Activated B cell treated with CpG ODN at 0.5 μM for 24 hours (primary cell): ENCODE measurements at regions not wholly inside any gene's neighbourhood (a gene's known extent, or its start where the extent isn't known, plus 50 kb on each side); places are given as distances from the start of the nearest gene placed in this dataset.

Experiments used
- ATAC-seq: fragments of 200-7000 bp; cut with Tn5 transposase; one replicate; pipeline ENCODE4 v1.10.0; 2021; ENCODE audit warnings: low read depth, mild to moderate bottlenecking, moderate library complexity
- CTCF ChIA-PET: fragments of 350-600 bp; sonication (Branson Sonifier 250); formaldehyde crosslinking; loops from one replicate; lab custom pipeline; 2021; ENCODE audit warnings: antibody characterized with exemption; lab: Charles Lee
- POLR2A ChIA-PET: fragments of 350-600 bp; sonication (Branson Sonifier 250); formaldehyde crosslinking; loops from one replicate; lab custom pipeline; 2021; ENCODE audit warnings: antibody characterized with exemption; lab: Charles Lee
- DNase-seq: peaks from one replicate; pipeline ENCODE4 v3.0.0; 2022
- H3K27ac Mint-ChIP-seq: one replicate; pipeline ENCODE4 v1.8.0; 2020; ENCODE audit warnings: mixed read lengths
- H3K27me3 Mint-ChIP-seq: one replicate; pipeline ENCODE4 v1.8.0; 2021; ENCODE audit warnings: mixed read lengths
- H3K36me3 Mint-ChIP-seq: one replicate; pipeline ENCODE4 v1.8.0; 2021; ENCODE audit warnings: low read depth, mixed read lengths
- H3K4me1 Mint-ChIP-seq: one replicate; pipeline ENCODE4 v1.8.0; 2021; ENCODE audit warnings: mixed read lengths
- H3K4me3 Mint-ChIP-seq: one replicate; pipeline ENCODE4 v1.8.0; 2020; ENCODE audit warnings: mild to moderate bottlenecking, mixed read lengths
- H3K9me3 Mint-ChIP-seq: one replicate; pipeline ENCODE4 v1.8.0; 2020; ENCODE audit warnings: mixed read lengths
- CTCF ChIP-seq: fragments of 200-600 bp; IDR thresholded peaks from one replicate; pipeline ENCODE4 v1.8.0; 2022; ENCODE audit warnings: antibody characterized with exemption, mild to moderate bottlenecking
- intact Hi-C: fragments of 100-400 bp; cut with micrococcal nuclease; formaldehyde crosslinking; loops from one replicate; pipeline ENCODE4 v1.15.1; 2024

DNA sequence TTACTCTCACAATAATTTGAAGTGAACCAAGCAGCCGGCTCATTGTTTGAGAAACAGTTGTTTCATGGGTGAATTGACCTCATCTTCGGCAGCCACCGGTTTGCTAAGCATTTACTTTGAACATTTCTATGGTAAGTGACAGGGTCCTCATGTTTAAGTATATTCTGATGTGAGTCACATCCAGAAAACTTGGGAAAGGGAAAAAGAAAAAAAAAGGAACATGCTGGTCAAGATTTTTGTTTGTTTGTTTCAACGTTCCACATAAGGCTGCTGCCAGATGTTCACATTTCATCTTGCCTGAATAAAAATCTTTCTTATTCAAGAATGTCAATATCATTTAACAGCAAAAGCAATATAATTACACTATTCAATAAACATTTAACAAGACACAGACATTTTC, 55.0 kb upstream of the EXOC2 start:
- intact Hi-C loops, result no loop called here

GRCh38 chr6:747028-747427, 54.1 kb upstream of the EXOC2 start:
- DNase-seq (no peak), ATAC-seq (no peak)
- Mint-ChIP-seq H3K27me3 (no peaks in the 10 kb centered on the region), H3K9me3 (no peaks in the 10 kb centered on the region), H3K36me3 (no peaks in the 10 kb centered on the region), H3K4me1 (no peaks in the 10 kb centered on the region), H3K27ac (no peak overlapping the region), H3K4me3 (no peak overlapping the region)
- POLR2A ChIA-PET, result no interaction called here
- TF ChIP-seq CTCF, result no peak
- CTCF ChIA-PET, result interaction anchor here (1.6 kb wide), 1 partner anchor 25 kb away, joined by 9 read pairs; no protein-coding TSS in a partner anchor
- intact Hi-C loops, result no loop called here

More for the DNA sequence above, 55.0 kb upstream of the EXOC2 start:
- ATAC-seq (no peak), DNase-seq (no peak)
- TF ChIP-seq CTCF, result no peak
- H3K27me3 Mint-ChIP-seq, result no peaks in the 10 kb centered on the region
- POLR2A ChIA-PET, result no interaction called here
- CTCF ChIA-PET, result no interaction called here
- no peaks in the 10 kb centered on the region for H3K9me3 Mint-ChIP-seq
- no peaks in the 10 kb centered on the region for H3K36me3 Mint-ChIP-seq
- H3K27ac Mint-ChIP-seq, result no peak overlapping the region
- no peak overlapping the region for H3K4me3 Mint-ChIP-seq
- H3K4me1 Mint-ChIP-seq, result no peaks in the 10 kb centered on the region

DNA sequence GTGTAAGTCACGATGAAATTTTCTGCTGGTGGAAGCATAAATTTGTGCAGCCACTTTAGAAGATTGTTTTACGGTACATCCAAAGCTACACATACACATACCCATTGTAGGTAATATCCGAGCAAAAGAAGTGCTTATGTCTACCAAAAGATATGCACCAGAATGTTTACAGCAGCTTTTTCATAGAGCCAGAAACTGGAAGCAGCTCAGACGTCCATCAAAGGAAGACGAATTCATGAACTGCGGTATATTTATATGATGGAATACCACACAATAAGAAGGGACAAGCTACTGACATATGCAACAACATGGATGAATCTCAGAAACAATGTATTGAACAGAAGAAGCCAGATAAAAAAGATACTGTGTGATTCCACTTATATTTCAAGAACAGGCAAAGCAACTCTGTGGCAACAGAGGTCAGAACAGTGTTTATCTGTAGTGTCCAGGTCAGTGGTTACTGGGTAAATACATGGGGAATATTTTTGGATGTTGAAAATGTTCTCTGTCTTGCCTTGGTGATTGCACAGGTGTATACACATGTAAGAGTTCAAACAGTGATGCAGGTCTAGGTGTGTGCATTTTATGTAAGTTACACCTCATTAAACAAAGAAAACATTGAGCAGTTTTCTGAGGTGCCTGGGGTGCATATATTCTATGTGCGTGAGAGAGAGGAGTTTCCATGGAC, 51.9 kb upstream of the EXOC2 start:
- POLR2A ChIA-PET, result no interaction called here
- H3K27me3 Mint-ChIP-seq, result no peaks in the 10 kb centered on the region
- no peak for ATAC-seq
- H3K27ac Mint-ChIP-seq, result no peak overlapping the region
- CTCF ChIA-PET, result no interaction called here
- no peaks in the 10 kb centered on the region for H3K9me3 Mint-ChIP-seq
- intact Hi-C loops, result no loop called here
- H3K4me3 Mint-ChIP-seq, result no peak overlapping the region
- H3K36me3 Mint-ChIP-seq, result no peaks in the 10 kb centered on the region
- no peak for DNase-seq
- no peak for TF ChIP-seq CTCF
- no peaks in the 10 kb centered on the region for H3K4me1 Mint-ChIP-seq

DNA sequence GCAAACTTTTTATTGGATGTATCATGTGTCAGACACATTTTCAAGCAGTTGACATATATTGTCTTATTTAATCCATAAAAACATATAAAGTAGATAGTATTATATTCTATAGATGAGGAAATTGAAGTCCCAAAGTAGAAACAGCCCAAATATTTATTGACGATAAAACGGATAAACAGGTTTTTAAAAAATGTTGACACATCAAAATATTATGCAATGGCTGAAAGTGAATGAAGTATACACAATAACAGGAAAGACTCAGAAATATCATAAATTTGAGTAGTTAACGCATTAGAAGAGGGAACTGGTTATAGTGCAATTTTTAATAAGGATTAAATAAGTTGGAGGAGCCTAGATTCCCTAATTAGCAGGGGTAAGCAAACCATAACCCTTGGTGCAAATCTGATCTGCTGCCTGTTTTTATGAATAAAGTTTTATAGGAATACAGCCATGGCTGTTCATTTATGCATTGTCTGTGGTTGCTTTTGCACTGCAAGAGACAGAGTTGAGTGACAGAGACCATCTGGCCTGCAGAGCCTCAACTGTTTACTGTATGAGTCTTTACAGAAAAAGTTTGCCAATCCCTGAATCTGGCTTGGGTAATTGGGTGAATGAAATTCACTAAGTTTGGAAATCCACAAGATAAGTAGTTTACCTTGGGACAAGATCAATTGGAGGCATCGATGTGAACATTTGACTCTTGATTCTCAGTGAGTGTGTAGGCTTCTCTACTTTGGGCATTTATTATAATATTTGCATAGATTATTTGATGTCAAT, 50.6 kb upstream of the EXOC2 start:
- ChIA-PET POLR2A (no interaction called here), CTCF (no interaction called here)
- ATAC-seq (no peak), DNase-seq (no peak)
- intact Hi-C loops, result no loop called here
- H3K4me3 Mint-ChIP-seq, result no peak overlapping the region
- no peak overlapping the region for H3K27ac Mint-ChIP-seq
- no peaks in the 10 kb centered on the region for H3K9me3 Mint-ChIP-seq
- no peaks in the 10 kb centered on the region for H3K27me3 Mint-ChIP-seq
- no peaks in the 10 kb centered on the region for H3K36me3 Mint-ChIP-seq
- no peaks in the 10 kb centered on the region for H3K4me1 Mint-ChIP-seq
- no peak for TF ChIP-seq CTCF
